BLaER1 (cell line): ENCODE measurements at regions not wholly inside any gene's neighbourhood (a gene's known extent, or its start where the extent isn't known, plus 50 kb on each side); places are given as distances from the start of the nearest gene placed in this dataset.

Experiments used
- H3K27ac ChIP-seq: shearing (Covaris generic); formaldehyde crosslinking; 2 replicates; pipeline ENCODE4 v1.8.1; 2022
- H3K27me3 ChIP-seq: shearing (Covaris generic); formaldehyde crosslinking; 2 replicates; pipeline ENCODE4 v1.8.1; 2022
- H3K36me3 ChIP-seq: shearing (Covaris generic); formaldehyde crosslinking; 2 replicates; pipeline ENCODE4 v1.8.1; 2022
- H3K4me1 ChIP-seq: shearing (Covaris generic); formaldehyde crosslinking; 2 replicates; pipeline ENCODE4 v1.8.1; 2022
- H3K4me2 ChIP-seq: shearing (Covaris generic); formaldehyde crosslinking; 2 replicates; pipeline ENCODE4 v1.8.1; 2022
- H3K4me3 ChIP-seq: shearing (Covaris generic); formaldehyde crosslinking; 2 replicates; pipeline ENCODE4 v1.8.1; 2022
- H3K9ac ChIP-seq: shearing (Covaris generic); formaldehyde crosslinking; 2 replicates; pipeline ENCODE4 v1.8.1; 2022
- H3K9me3 ChIP-seq: shearing (Covaris generic); formaldehyde crosslinking; 2 replicates; pipeline ENCODE4 v1.8.1; 2022
- H4K20me1 ChIP-seq: shearing (Covaris generic); formaldehyde crosslinking; 2 replicates; pipeline ENCODE4 v1.8.1; 2022
- Cebpa-rat ChIP-seq: shearing (Covaris generic); IDR thresholded peaks from 2 replicates; pipeline ENCODE4 v1.8.1; 2022

GRCh38 chr10:130904676-130905075, 406.8 kb downstream of the TCERG1L start:
- TF ChIP-seq Cebpa-rat: no peak
- Histone ChIP-seq H3K9ac (no peak overlapping the region), H3K9me3 (no peaks in the 10 kb centered on the region), H3K4me3 (no peak overlapping the region), H3K4me2 (no peak overlapping the region), H3K4me1 (peaks cover 15% of the 10 kb centered on the region), H3K36me3 (no peaks in the 10 kb centered on the region), H4K20me1 (no peaks in the 10 kb centered on the region), H3K27ac (no peak overlapping the region), H3K27me3 (no peaks in the 10 kb centered on the region)

DNA sequence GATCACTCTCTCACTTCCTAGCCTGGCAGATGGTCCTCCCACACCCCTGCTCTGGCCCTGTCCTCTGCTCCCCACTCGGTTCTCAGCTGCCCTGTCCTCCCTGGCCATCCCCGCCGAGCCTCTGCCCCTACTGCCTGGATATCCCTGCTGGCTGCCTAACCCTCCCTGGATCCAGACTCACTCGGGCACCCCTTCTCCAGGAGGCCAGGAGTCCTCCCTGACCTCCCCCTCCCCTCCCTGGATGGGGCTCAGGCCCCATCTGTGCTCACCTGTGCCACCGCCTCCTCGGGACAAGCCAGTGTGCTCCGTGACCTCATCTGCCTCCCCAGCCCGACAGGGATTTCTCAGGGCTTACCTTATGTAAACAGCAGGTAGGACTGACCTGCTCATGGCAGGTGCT, 406.1 kb downstream of the TCERG1L start:
- Histone ChIP-seq H3K4me2 (no peak overlapping the region), H3K27ac (no peak overlapping the region), H4K20me1 (no peaks in the 10 kb centered on the region), H3K9ac (no peak overlapping the region), H3K27me3 (no peaks in the 10 kb centered on the region), H3K4me3 (no peak overlapping the region), H3K4me1 (peaks cover 19% of the 10 kb centered on the region), H3K9me3 (no peaks in the 10 kb centered on the region), H3K36me3 (no peaks in the 10 kb centered on the region)
- TF ChIP-seq Cebpa-rat: no peak

GRCh38 chr10:130905921-130906320, 405.6 kb downstream of the TCERG1L start:
- no peaks in the 10 kb centered on the region for H3K27me3 ChIP-seq
- H3K36me3 ChIP-seq: no peaks in the 10 kb centered on the region
- TF ChIP-seq Cebpa-rat: no peak
- peaks cover 18% of the 10 kb centered on the region for H3K4me1 ChIP-seq
- no peak overlapping the region for H3K9ac ChIP-seq
- H3K27ac ChIP-seq: no peak overlapping the region
- H3K4me3 ChIP-seq: no peak overlapping the region
- no peaks in the 10 kb centered on the region for H4K20me1 ChIP-seq
- H3K9me3 ChIP-seq: peaks cover 2% of the 10 kb centered on the region
- no peak overlapping the region for H3K4me2 ChIP-seq

DNA sequence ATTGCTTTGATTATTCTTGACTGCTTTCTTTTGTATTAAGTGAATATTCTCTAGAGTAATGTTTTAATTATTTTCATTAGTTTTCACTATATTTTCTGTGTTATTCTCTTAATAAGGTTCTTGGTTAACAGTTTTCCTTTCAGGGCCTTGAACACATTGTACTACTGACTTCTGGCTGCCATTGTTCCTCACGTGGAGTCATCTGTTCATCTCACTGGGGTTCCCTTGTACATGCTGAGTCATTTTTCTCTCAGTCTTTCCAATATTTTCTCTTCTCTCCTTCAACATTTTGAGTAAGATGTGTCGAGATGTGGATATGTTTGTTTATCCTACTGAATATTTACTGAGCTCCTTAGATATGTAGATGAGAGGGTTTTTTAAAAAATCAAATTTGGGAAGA, 400.7 kb downstream of the TCERG1L start:
- no peak overlapping the region for H3K4me2 ChIP-seq
- peaks cover 17% of the 10 kb centered on the region for H3K9me3 ChIP-seq

DNA sequence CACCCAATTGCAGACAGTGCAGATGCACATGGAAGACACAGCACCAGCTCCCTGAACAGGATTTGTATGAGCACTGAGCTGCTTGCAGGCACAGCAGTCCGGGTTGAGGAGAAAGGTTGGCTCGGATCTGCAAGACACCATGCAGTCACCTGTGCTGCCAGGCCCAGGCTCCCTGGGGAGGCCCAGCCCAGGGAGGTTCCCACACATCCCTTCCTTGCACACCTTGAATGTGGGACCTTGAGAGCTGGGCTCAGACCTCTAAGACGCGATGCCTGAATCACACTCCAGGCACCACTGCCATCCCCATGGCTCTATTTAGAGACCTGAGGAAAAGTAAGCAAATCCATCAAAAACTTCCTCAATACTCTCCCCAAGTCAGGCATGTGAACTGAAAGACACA, 397.7 kb downstream of the TCERG1L start:
- Histone ChIP-seq H3K27me3 (no peaks in the 10 kb centered on the region), H3K9me3 (peaks cover 17% of the 10 kb centered on the region), H3K4me2 (no peak overlapping the region), H3K36me3 (no peaks in the 10 kb centered on the region), H3K27ac (no peak overlapping the region), H3K4me3 (no peak overlapping the region), H3K9ac (no peak overlapping the region), H3K4me1 (peaks cover 7% of the 10 kb centered on the region), H4K20me1 (no peaks in the 10 kb centered on the region)
- TF ChIP-seq Cebpa-rat: no peak

More for the DNA sequence above, 400.7 kb downstream of the TCERG1L start:
- Histone ChIP-seq H3K27me3 (no peaks in the 10 kb centered on the region), H3K27ac (no peak overlapping the region), H3K9ac (no peak overlapping the region), H3K4me1 (peaks cover 7% of the 10 kb centered on the region), H3K4me3 (no peak overlapping the region), H4K20me1 (no peaks in the 10 kb centered on the region), H3K36me3 (no peaks in the 10 kb centered on the region)
- TF ChIP-seq Cebpa-rat: no peak

GRCh38 chr10:130914367-130914766, 397.2 kb downstream of the TCERG1L start:
- Histone ChIP-seq H3K4me3 (no peak overlapping the region), H3K4me2 (no peak overlapping the region), H3K9ac (no peak overlapping the region), H3K27me3 (no peaks in the 10 kb centered on the region), H3K27ac (no peak overlapping the region), H3K9me3 (peaks cover 17% of the 10 kb centered on the region), H3K36me3 (no peaks in the 10 kb centered on the region), H4K20me1 (no peaks in the 10 kb centered on the region), H3K4me1 (peaks cover 7% of the 10 kb centered on the region)
- no peak for TF ChIP-seq Cebpa-rat

GRCh38 chr10:130915065-130915464, 396.5 kb downstream of the TCERG1L start:
- H3K27me3 ChIP-seq: no peaks in the 10 kb centered on the region
- H3K4me2 ChIP-seq: no peak overlapping the region
- H4K20me1 ChIP-seq: no peaks in the 10 kb centered on the region
- no peak overlapping the region for H3K9ac ChIP-seq
- H3K36me3 ChIP-seq: no peaks in the 10 kb centered on the region
- no peak overlapping the region for H3K4me3 ChIP-seq
- no peak for TF ChIP-seq Cebpa-rat
- H3K4me1 ChIP-seq: peaks cover 6% of the 10 kb centered on the region
- no peak overlapping the region for H3K27ac ChIP-seq
- H3K9me3 ChIP-seq: peaks cover 17% of the 10 kb centered on the region

DNA sequence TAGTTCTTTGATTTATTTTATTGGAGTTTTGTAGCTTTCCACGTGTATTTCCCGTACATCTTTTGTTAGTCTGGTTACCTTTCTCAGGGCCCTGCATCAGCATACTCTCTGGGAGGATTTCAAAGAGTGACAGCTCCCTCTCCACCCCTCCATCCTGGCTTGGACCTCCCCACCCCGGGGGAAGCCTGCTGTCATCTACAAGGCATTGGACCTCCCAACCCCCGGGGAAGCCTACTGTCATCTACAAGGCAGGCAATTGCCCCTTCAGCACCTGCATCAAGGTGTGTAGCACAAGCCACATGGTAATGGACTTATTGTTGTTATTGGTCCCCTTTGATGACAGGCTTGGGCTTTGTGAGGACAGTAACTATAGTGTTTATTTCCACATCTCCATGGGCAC, 390.1 kb downstream of the TCERG1L start:
- TF ChIP-seq Cebpa-rat: no peak
- Histone ChIP-seq H3K27me3 (no peaks in the 10 kb centered on the region), H4K20me1 (no peaks in the 10 kb centered on the region), H3K9me3 (no peaks in the 10 kb centered on the region), H3K4me3 (no peak overlapping the region), H3K4me2 (no peak overlapping the region), H3K27ac (no peak overlapping the region), H3K9ac (no peak overlapping the region), H3K4me1 (no peaks in the 10 kb centered on the region), H3K36me3 (no peaks in the 10 kb centered on the region)

DNA sequence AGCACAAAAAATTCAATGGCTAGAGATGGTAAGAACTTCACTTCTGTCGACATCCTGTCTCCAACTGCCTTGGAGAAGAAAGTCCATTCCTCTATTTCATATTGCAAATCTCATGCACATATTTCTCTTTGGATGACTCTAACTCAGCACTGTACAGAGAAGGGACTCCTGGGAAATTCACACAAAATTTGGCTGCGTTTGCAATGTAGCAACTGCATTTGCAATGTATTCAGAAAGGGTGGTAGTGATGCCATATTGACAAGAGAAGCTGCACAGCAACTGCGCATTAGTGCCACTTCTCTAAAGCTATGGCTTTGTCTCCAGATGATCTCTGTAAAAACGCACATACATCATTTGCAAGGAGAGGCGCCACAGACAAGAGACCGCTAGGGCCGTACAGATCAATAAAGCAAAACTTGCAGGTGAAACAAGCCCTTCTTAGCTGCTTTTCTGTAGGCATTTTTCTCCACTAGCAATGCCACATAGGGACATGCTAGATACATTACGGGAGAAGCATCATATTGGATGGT, 389.5 kb downstream of the TCERG1L start:
- no peaks in the 10 kb centered on the region for H4K20me1 ChIP-seq
- no peak overlapping the region for H3K9ac ChIP-seq
- H3K27me3 ChIP-seq: no peaks in the 10 kb centered on the region
- no peak overlapping the region for H3K4me3 ChIP-seq
- H3K4me1 ChIP-seq: no peaks in the 10 kb centered on the region
- no peak overlapping the region for H3K27ac ChIP-seq
- no peak for TF ChIP-seq Cebpa-rat
- no peak overlapping the region for H3K4me2 ChIP-seq
- no peaks in the 10 kb centered on the region for H3K36me3 ChIP-seq
- H3K9me3 ChIP-seq: no peaks in the 10 kb centered on the region

- no peaks in the 10 kb centered on the region for H4K20me1 ChIP-seq
- H3K27me3 ChIP-seq: no peaks in the 10 kb centered on the region
- no peaks in the 10 kb centered on the region for H3K9me3 ChIP-seq
- no peaks in the 10 kb centered on the region for H3K36me3 ChIP-seq
- H3K27ac ChIP-seq: no peak overlapping the region
- H3K4me1 ChIP-seq: no peaks in the 10 kb centered on the region
- H3K9ac ChIP-seq: no peak overlapping the region
- TF ChIP-seq Cebpa-rat: no peak
- no peak overlapping the region for H3K4me3 ChIP-seq
- no peak overlapping the region for H3K4me2 ChIP-seq
These were observed 387.9 kb downstream of the TCERG1L start for GRCh38 chr10:130923596-130923995.
